GM19035 (cell line): ENCODE measurements at regions not wholly inside any gene's neighbourhood (a gene's known extent, or its start where the extent isn't known, plus 50 kb on each side); places are given as distances from the start of the nearest gene placed in this dataset.

Source experiments
- ATAC-seq: cut with Tn5 transposase; IDR thresholded peaks from one replicate; pipeline ENCODE4 v1.9.1; 2021; ENCODE audit not compliant: unreplicated experiment

DNA sequence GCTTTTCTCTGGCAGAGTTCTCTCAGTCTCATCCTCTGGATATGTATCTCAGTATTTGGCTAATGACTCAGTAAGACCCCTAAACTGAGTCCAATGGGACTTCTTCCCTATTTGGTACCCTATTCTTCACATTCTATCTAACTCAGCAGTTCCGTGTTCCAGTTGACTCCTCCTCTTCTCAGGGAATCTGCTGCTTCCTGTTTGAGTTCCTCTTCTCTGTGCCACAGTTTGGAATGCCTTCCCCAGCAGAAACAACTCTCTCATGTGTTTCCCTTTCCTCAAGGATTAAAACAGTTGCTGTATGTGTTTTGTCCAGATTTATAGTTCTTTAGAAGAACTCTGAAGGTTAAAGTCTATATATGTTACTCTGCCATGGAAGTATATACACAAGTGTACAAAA is 344.0 kb upstream of the RARB start:
- no peak for ATAC-seq

DNA sequence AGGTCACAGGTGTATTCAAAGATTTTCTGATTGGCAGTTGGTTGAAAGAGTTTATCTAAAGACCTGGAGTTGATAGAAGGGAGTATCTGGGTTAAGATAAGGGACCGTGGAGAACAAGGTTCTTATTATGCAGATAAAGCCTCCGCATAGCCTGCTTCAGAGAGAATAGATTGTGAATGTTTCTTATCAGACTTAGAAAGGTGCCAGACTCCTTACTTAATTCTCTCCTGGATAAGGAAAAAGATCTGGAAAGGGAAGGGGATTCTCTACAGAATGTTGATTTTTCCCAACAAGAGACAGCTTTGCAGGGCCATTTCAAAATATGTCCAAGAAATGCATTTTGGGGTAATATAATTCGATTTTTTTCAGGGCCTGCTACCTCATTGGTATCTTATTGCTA is 341.3 kb upstream of the RARB start:
- no peak for ATAC-seq

DNA sequence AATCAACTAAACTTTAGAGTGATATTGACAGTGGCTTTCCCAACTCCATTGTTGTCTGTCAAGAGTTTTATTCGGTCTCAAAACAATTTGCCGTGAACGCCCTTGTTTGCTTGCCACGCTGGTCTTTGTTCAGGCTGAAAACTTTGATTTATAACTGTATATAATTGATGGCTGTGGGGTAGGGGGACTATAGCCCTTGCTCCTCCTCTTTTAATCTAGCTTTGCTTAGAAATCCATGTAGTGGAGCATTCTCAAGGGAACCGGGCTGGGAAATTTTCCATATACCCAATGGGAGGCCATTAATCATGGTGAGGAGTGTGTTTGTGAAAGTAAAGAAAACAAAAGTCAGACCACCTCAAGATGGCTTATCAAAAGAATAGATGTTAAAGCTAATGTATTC is 339.8 kb upstream of the RARB start:
- ATAC-seq = no peak

DNA sequence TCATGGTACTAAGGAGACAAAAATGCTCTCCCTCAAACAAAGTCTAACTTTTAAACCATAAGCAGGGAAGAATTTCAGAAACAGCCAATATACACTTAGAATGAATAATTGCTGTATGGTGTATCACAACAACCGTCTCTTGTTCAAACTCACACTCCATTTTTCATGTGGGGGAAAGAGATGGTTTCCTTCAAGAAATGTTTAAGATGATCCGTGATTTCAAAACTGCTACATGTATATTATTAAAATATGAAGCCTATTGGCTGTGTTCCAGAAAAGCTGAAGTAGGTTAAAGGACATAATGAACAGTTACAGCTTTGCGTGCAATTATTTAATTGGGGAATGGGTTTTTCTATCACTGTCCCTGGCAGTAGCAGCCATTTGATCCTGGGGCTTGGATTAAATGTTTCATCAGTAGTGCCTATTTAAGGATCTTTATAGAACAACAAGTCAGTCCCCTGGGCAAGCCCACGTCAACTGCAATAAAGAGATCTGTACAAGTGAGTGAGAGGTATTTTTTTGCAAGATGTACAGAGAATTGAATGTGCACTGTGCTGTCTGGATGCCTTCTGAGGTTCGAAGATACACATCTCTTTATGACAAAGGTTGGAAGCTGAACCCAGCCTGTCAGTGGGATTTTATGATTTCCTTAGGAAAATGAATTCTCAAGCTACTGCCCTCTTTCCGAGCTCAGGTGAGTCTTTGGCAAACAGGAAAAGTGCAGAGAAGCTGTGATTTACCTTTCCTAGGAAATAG is 337.2 kb upstream of the RARB start:
- no peak for ATAC-seq

DNA sequence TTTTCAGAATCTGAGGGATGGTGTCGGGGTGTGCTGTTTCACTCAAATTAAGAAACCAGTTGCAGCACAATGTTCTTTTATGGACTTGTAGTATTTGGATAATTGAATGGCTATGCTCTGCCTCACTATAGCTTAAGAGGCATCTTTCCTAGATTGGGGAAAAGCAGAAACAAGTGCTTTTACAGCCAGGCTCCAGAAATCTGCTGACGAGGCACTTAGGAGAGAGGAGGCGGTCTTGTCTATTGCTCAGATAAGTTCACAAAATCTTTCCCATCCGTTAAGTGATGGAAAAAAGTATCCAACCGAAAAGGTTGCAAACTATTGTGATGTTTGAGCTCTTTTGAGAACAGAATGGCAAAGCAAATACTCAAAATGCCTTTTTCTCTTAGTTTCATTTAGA is 336.1 kb upstream of the RARB start:
- no peak for ATAC-seq

DNA sequence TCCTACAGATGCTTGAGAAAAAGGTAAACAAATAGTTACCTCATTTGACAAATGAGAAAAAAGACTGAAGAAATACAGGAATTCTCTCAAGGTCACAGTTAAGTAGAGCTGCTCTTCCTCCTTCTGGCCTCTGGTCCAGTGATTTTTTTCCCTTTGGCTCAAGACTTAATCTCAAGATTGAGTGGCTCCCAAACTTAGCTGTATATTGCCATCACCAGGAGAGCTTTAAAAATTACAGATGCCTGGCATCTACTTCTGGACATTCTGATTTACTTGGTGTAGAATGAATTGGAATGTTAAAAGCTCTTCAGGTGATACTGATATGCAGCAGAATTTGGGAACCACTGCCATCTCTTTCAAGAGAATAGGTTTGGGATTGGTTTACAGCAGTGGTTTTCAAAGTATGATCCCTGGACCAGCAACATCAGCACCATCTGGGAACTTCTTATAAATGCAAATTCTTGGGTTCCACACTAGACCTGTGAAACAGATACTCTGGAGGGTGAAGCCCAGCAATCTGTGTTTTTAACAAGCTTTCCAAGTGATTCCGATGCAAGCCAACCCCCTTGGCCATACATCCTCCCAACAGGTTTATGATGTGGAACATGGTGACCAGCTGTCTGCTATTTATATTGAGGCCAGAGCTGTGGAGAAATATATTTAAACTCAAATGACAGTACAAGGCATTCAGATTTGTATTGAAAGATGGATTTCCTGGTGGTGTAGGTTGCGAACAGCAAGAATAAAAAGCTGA is 333.0 kb upstream of the RARB start:
- ATAC-seq = no peak

DNA sequence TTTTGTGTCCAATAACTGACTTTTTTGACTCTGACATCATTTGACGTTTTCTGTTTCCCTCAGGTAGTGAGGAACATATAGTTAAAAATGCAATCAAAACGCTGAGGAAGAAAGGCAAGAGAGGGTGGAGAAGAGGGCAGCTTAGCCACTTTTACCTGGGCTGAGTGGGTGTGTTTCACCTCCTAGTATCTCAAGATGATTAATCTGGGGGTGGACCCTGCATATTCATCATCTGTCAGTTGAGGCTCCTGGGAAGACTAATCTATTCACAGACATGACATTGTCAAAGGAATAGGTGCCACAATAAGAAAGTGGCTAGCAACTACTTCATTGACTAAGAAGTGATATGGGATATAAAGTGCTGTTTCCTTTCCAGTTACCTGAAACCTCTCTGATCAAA is 331.5 kb upstream of the RARB start:
- no peak for ATAC-seq

DNA sequence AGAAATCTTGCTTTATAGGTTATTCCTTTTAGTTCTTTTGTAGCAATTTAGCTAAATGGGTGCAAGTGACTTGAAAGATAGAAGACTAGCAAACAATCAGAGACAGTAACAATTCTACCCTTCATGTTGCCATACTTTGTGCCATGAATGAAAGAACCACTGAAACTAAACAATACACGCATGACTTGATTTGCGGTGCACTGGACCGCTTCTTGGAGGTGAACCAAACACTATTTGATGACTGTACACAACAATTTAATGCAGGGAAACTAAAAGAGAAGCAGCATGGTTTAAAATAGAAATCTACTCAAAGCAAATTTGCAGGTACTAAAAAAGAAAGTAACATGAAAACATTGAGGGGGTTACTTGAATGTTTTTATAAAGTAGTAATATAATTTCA is 331.0 kb upstream of the RARB start:
- ATAC-seq = no peak

DNA sequence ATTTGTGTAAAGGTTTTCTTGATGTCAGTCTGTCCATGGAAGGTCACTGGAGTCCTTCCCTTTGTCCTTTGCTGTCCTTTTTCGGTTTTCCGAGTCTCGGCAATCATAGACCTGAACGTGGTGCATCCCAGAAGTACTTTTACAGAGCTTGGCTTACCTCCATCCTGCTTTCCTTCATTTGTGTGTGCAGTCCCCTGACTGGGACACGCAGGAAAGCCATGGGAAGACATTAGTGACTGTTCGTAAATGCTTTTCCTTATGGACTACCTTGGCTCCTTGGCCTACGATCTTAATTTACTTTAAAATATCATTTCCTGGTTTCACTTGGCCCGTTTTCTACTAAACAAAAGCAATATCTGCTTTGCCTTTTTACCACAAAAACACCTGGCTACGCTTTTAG is 328.4 kb upstream of the RARB start:
- no peak for ATAC-seq

DNA sequence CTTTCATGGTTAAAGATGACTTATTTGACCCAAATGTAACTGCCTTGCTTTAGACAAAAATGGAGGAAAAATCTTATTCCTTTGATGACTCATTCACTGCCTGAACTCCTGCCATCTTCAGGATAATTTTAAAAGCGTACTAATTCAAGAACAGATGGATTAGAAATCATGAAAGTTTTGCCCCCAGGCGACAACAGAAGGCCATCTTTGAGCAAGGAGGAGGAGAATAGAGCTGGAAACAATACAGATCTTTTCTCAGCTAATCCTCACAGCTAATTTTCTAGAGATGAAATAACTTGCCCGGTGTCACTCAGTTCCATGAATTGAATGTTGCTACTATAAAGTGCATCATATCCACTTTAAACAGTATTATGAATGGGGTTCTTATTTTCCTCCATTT is 324.7 kb upstream of the RARB start:
- ATAC-seq = no peak

DNA sequence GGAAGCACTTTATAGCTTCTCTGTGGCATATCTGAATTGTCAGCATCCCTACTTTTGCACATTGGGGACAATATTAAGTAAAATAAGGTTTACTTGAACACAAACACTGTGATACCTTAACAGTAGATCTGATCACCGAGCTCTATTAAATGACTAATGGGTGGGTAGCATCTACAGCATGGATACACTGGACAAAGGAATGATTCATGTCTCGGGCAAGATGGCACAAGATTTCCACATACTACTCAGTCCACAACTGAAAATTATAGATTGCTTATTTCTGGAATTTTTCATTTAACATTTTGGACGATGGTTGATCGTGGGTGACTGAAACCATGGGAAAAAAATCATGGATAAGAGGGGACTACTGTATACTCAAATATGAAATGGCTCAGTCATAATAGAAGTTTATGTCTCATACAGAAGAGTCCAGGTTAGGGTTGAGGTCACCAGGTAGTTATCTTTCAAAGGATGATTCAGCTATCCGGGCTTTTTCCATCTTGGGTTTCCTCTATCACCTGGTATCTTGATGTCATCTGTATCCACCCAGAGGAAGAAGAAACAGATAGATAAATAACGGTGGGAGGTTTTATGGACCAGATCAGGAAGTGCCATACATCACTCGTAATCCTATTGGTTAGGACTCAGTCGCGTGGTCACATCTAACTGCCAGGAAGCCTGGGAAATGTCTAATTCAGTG is 320.0 kb upstream of the RARB start:
- no peak for ATAC-seq

DNA sequence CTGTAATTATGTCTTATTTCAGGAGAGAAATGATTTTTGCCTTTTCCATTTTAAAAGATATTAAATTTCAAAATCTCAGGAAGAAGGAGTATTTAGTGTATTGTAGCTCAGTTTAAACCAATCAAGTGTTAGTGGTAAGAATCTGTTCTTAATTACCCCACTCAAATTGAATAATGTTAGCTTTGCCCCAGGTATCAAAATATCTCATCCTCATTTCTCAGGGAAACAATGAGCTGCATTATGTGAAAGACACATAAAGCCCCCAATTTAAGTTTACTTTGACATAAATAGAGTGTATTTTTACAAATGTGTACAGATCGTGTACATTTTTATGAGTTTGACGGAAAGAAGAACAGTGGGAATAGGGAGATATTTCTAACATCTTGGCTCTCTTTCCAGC is 317.4 kb upstream of the RARB start:
- ATAC-seq = no peak

DNA sequence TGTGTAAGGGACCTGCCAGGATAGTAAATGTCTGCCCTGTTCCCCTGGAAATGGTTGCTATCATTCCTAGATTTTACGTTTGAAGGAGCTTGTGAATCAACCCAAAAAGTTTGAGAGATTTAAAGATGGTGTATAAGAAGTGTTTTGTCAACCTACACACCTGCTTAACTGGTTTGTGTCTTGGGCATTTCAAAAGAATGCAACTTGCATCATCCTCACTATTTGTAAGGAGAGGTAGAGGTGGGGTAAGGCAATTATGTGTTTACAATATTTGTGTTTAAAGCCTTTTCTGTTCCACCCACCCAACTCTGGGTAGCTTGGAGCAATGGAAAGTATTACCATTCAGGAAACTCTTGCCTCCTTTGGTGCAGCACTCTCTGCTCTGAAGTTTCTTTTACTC is 314.2 kb upstream of the RARB start:
- no peak for ATAC-seq

DNA sequence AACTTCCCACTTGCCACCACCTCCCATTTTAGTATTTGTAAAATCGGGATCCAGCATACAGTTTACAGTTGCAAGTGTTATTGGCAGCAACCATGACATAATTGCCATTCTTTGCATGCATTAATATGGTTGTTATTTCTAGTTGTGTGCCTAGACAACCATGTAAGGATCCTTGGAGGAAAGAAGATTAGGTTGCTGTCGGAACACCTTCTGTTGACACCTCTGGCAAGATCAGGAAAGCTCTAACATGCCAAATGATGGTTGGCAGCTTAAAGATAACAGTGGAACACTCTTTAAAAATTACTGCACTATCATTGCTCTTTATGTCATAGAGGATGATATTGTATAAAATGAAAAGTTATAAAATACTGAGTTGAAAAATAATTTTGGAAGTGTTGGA is 313.5 kb upstream of the RARB start:
- ATAC-seq = no peak

DNA sequence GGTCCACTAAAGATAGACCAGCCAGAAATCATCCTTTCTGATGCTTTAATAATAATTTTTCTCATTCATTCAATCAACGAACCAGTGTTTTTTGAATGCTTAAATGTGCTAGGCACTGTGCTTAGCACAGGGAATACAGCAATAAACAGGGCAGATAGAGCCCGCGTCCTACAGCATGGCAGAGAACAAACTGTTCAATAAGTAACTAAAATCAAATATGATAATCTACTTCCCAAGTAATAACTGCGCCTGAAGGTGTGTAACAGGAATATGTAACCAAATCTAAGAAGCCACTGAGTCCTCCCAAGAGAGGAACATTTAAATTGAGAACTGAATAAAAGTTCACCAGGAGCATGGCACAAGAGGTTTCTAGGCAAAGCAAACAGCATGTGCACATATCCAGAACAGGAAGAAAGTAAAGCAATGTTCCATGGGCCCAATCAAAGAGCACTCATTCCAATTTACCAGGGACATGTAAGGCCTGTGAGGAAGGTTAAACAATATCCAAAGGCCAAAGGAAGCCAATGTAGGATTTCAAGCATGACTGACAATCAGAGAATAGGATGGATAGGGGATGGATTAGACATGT is 311.0 kb upstream of the RARB start:
- no peak for ATAC-seq

DNA sequence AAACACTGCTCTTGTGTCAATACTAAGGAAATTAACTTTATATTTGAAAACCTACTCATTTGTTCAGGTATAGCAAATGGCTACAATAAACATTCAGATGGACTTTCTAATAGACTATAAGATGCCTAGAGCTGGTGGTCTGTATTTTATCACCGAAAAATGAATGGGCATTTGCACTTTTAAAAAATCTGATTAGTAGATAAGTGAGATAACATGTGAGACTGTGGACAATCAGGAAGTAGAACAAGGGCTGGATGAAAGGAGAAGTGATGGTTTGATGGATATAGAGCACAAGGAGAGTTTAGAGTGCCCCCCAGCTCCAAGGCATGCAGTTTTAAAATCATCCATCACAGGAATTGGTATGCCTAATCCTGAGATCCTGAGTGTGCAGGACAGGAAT is 308.4 kb upstream of the RARB start:
- no peak for ATAC-seq

DNA sequence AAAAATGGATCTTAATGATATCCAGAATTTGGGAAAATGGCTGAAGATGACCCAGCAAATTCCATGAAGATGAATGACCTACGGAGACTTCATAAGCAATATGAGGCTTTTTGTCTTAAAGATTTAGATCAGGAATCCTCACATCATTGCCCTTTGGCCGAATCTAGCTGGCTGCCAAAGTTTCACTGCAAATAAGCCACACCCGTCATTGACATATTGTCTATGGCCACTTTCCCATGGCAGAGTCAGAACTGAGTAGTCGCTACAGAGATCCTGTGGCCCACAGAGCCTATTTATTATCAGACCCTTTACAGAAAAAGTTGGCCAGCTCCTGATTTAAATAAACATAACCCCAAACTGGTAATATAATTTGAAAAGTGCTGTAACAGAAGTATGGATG is 307.4 kb upstream of the RARB start:
- ATAC-seq = no peak

DNA sequence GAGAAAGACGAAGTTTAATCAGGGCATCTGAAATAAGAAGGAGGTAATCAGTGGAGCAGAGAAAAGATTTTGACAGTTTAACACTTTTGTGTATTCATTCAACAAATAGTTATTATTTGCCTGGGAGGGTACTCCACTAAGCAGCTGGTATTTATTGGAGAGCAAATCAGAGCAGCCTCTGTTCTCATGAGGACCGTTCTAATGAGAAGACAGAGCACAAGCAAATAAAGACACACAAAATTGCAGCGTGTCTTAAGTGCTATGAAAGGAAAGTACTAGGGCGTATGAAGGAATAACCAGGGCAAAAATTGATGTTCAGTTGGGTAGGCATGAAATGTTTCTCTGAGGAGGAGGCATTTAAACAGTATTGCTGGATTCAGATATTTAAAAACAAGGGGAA is 302.9 kb upstream of the RARB start:
- no peak for ATAC-seq

DNA sequence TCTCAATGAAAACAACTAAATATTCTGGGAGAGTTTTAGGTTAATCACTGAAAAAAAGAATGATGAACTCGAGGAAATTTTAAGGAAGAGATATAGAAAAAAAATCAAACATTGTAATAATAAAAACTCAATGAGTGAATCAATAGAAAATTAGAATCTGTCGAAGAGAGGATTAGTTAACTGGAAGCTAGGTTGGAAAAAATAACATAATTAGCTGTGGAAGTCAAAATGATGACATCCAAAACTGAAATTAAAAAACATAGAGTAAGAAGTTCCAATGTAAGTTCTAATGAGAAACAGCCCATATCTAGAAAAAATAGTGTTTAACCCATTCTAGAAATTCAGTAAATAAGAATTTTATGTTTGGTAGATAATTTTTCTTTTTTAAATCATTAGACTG is 299.3 kb upstream of the RARB start:
- no peak for ATAC-seq

DNA sequence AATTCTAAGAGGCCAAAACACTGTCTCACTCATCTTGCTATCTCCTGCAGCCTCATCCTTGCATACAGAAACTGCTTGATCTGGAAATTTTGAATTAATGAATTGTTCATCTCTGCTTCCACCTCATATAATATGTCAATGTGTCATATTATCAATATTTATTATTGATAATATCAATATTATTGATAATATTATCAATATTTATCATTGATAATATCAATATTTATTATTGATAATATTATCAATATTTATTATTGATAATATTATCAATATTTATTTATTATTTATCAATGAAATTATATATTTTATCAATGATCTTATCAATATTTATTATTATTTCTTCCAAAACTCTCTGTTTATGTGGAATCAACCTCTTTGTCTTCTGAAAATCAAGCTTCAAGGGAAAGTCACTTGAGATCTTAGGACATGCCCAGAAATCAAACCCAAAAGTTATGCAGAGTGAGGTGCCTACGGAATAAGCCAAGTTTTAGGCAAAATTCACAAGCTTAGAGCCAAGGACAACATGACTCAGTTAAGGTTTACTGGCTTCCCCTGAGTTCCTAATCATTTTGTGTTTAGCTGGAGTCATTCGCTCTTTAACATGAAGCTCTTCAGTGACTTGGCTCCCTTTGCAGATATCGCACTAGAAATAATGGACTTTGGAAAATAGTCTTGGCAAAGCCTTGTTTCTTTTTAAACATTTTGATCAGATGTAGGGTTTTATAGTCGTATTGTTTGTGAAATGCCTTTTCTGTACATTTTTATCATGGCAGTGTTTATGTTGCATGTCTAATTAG is 297.1 kb upstream of the RARB start:
- ATAC-seq = no peak

DNA sequence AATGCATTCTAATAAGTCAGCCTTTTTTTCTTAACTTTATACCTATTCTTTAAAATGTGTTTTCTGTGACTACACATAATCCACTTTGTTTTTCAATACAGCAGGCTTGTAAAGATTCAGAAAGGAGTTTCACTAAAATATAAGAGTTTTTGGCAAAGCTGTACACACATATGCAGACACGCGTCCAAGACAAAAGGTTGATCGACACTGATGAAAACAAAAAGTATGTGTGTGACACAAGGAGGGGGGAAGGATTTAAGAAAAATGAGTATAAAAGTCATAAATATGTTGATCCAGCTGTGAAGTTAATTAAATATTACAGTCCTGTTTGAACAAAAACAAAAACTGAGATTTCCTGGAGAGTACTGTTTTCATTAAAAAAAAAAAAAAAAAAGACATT is 294.5 kb upstream of the RARB start:
- ATAC-seq = no peak
